ENCODE measurements at regions not wholly inside any gene's neighbourhood (a gene's known extent, or its start where the extent isn't known, plus 50 kb on each side); places are given as distances from the start of the nearest gene placed in this dataset.

GRCh38 chr3:127112796-127113570 lies 79.9 kb upstream of the PRR23E start:
- H3K36me3 ChIP-seq (ENCODE audit: low read length): no peaks in the 10 kb centered on the region
- H3K9me3 ChIP-seq (ENCODE audit: insufficient read depth, low read length): peaks cover 17% of the 10 kb centered on the region
- no peaks in the 10 kb centered on the region for H3K79me2 ChIP-seq (ENCODE audit: insufficient read depth, low read length)
- no peaks in the 10 kb centered on the region for H3K27me3 ChIP-seq (ENCODE audit: low read length)
- H4K20me1 ChIP-seq (ENCODE audit: low read depth, low read length): no peaks in the 10 kb centered on the region
- no peaks in the 10 kb centered on the region for H3K9me2 ChIP-seq (replicated peaks; ENCODE audit: insufficient read depth, low read length)
- no peak overlapping the region for H3K4me2 ChIP-seq (ENCODE audit: low read depth, low read length, poor library complexity, severe bottlenecking)
- H3F3A ChIP-seq (ENCODE audit: insufficient read depth): no peaks in the 10 kb centered on the region
- H3K4me3 ChIP-seq (ENCODE audit: insufficient read depth, low read length, poor library complexity, severe bottlenecking): no peak overlapping the region
- H3K9ac ChIP-seq (ENCODE audit: low read length): no peak overlapping the region
- H2AFZ ChIP-seq (ENCODE audit: low read depth, low read length, severe bottlenecking): no peak overlapping the region
- TF ChIP-seq CTCF (IDR thresholded peaks at IDR 0.05; ENCODE audit: insufficient read depth, low read length, poor library complexity, severe bottlenecking): no peak
- H3K27ac ChIP-seq (ENCODE audit: low read depth, low read length): no peak overlapping the region

GRCh38 chr3:127113571-127113891 lies 79.4 kb upstream of the PRR23E start:
- no peak overlapping the region for H3K4me2 ChIP-seq (ENCODE audit: low read depth, low read length, poor library complexity, severe bottlenecking)

GRCh38 chr3:127114337-127115070 lies 78.4 kb upstream of the PRR23E start:
- Histone ChIP-seq H4K20me1 (ENCODE audit: low read depth, low read length) (no peaks in the 10 kb centered on the region), H3K4me3 (ENCODE audit: insufficient read depth, low read length, poor library complexity, severe bottlenecking) (no peak overlapping the region), H3K9me3 (ENCODE audit: insufficient read depth, low read length) (peaks cover 17% of the 10 kb centered on the region), H3K79me2 (ENCODE audit: insufficient read depth, low read length) (no peaks in the 10 kb centered on the region), H3K9ac (ENCODE audit: low read length) (no peak overlapping the region), H3K9me2 (replicated peaks; ENCODE audit: insufficient read depth, low read length) (no peaks in the 10 kb centered on the region), H3K27ac (ENCODE audit: low read depth, low read length) (no peak overlapping the region), H3K36me3 (ENCODE audit: low read length) (no peaks in the 10 kb centered on the region), H3K4me2 (ENCODE audit: low read depth, low read length, poor library complexity, severe bottlenecking) (no peak overlapping the region), H3F3A (ENCODE audit: insufficient read depth) (no peaks in the 10 kb centered on the region), H3K27me3 (ENCODE audit: low read length) (no peaks in the 10 kb centered on the region), H2AFZ (ENCODE audit: low read depth, low read length, severe bottlenecking) (no peak overlapping the region)
- TF ChIP-seq CTCF (IDR thresholded peaks at IDR 0.05; ENCODE audit: insufficient read depth, low read length, poor library complexity, severe bottlenecking): no peak
- TF ChIP-seq EZH2phosphoT487 (conservative IDR thresholded peaks at IDR 0.05; ENCODE audit: low read length): no peak

More at GRCh38 chr3:127113571-127113891, 79.4 kb upstream of the PRR23E start:
- H3K9me2 ChIP-seq (replicated peaks; ENCODE audit: insufficient read depth, low read length): no peaks in the 10 kb centered on the region
- no peaks in the 10 kb centered on the region for H3F3A ChIP-seq (ENCODE audit: insufficient read depth)
- H3K27ac ChIP-seq (ENCODE audit: low read depth, low read length): no peak overlapping the region
- no peak overlapping the region for H2AFZ ChIP-seq (ENCODE audit: low read depth, low read length, severe bottlenecking)
- H3K9ac ChIP-seq (ENCODE audit: low read length): no peak overlapping the region
- TF ChIP-seq CTCF (IDR thresholded peaks at IDR 0.05; ENCODE audit: insufficient read depth, low read length, poor library complexity, severe bottlenecking): no peak
- no peak for TF ChIP-seq EZH2phosphoT487 (conservative IDR thresholded peaks at IDR 0.05; ENCODE audit: low read length)
- H3K27me3 ChIP-seq (ENCODE audit: low read length): no peaks in the 10 kb centered on the region
- no peak overlapping the region for H3K4me3 ChIP-seq (ENCODE audit: insufficient read depth, low read length, poor library complexity, severe bottlenecking)
- H4K20me1 ChIP-seq (ENCODE audit: low read depth, low read length): no peaks in the 10 kb centered on the region
- H3K36me3 ChIP-seq (ENCODE audit: low read length): no peaks in the 10 kb centered on the region
- H3K79me2 ChIP-seq (ENCODE audit: insufficient read depth, low read length): no peaks in the 10 kb centered on the region
- H3K9me3 ChIP-seq (ENCODE audit: insufficient read depth, low read length): peaks cover 17% of the 10 kb centered on the region

Measured in SU-DHL-6 (cell line).